IgD-negative memory B cell (primary cell): ENCODE measurements at regions not wholly inside any gene's neighbourhood (a gene's known extent, or its start where the extent isn't known, plus 50 kb on each side); places are given as distances from the start of the nearest gene placed in this dataset.

Source experiments
- H3K27ac Mint-ChIP-seq, 3 donors: one replicate each; pipeline ENCODE4 v1.8.0; 2020 to 2022; ENCODE audit warnings: mild to moderate bottlenecking in 3 of 3, mixed read lengths in 3 of 3, moderate library complexity in 1 of 3
- H3K27me3 Mint-ChIP-seq: one replicate; pipeline ENCODE4 v1.8.0; 2021; ENCODE audit warnings: mixed read lengths
- H3K36me3 Mint-ChIP-seq: one replicate; pipeline ENCODE4 v1.8.0; 2020; ENCODE audit warnings: mild to moderate bottlenecking, mixed read lengths
- H3K4me1 Mint-ChIP-seq, 3 donors: one replicate each; pipeline ENCODE4 v1.8.0; 2020 to 2022; ENCODE audit warnings: mixed read lengths in 3 of 3, mild to moderate bottlenecking in 1 of 3
- H3K4me3 Mint-ChIP-seq, 4 donors: one replicate each; pipeline ENCODE4 v1.8.0; 2020 to 2022; ENCODE audit warnings: mild to moderate bottlenecking in 4 of 4, mixed read lengths in 4 of 4, moderate library complexity in 3 of 4
- H3K9me3 Mint-ChIP-seq, 3 donors: one replicate each; pipeline ENCODE4 v1.8.0; 2020 to 2021; ENCODE audit warnings: mixed read lengths in 3 of 3, mild to moderate bottlenecking in 1 of 3

DNA sequence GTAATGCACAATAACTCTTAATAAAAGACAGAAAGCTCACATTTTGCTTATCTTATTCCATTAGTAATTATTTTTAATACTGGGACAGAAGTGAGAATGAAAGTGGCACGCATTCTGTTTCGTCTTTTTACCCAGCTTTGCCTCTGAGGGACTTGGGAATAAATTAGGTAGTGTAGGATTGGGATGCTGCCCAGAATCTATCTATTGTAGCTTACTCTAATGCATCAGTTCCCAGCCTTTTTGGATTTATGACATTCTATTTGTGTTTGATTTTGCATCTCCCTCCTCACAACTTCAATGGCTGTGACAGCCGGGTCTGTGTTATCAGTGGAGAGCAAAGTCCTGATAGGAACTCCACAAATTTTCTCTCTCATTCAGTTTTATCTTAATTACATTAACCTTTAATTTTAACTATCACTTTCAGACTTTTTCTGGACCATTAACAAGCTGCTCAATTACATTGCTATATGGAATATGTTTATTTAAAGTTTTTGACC lies 62.9 kb upstream of the TULP4 start:
- H3K9me3 Mint-ChIP-seq, result no peaks in the 10 kb centered on the region
- H3K4me3 Mint-ChIP-seq, result no peak overlapping the region
- H3K36me3 Mint-ChIP-seq, result peaks cover 5% of the 10 kb centered on the region
- no peak overlapping the region for H3K27ac Mint-ChIP-seq
- peaks cover 14 to 18% (median 17%) of the 10 kb centered on the region in 3 donors for H3K4me1 Mint-ChIP-seq
- H3K27me3 Mint-ChIP-seq, result no peaks in the 10 kb centered on the region

DNA sequence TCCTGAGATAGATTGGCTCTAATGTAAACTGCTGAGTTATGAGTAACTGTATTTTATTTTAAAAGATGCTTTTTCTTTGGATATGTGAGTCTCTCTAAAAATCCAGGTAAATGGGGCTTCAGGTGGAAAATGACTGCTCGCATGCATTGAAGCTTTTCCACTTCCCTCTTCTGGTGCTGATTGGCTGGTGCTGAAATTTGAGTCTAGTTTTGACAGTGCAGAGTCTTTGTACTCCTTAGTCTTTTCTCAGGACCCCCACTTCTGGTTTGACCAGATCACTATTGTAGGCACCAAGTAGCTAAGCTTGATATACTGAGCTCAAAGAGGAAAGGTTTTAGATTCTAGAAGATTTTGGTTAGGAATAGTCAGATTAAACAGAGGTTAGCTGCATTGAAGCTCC lies 60.7 kb upstream of the TULP4 start:
- Mint-ChIP-seq H3K4me1 (peaks cover 15 to 19% (median 15%) of the 10 kb centered on the region in 3 donors), H3K27me3 (no peaks in the 10 kb centered on the region), H3K27ac (no peak overlapping the region), H3K4me3 (no peak overlapping the region), H3K36me3 (peaks cover 2% of the 10 kb centered on the region), H3K9me3 (no peaks in the 10 kb centered on the region)

DNA sequence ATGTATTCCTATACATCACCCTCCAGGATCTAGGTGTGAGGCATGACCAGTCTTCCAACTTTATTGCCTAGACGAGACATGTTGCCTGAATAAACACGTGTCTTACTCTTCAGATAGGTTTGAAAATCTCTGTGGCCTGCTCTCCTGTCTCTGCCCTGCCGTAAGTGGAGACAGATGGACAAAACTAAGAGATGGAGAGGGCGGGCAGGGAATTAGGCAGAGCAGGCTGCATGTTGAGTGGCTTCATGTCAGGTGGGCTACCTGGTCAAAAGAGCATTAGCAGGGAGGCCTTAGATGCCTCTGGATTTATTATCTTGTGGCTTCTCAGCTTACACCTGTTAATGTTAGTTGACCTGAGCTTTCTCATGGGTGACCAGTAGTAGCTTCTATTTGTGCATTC lies 59.0 kb upstream of the TULP4 start:
- H3K36me3 Mint-ChIP-seq, result peaks cover 10% of the 10 kb centered on the region
- peaks cover 18 to 23% (median 20%) of the 10 kb centered on the region in 3 donors for H3K4me1 Mint-ChIP-seq
- H3K9me3 Mint-ChIP-seq, result no peaks in the 10 kb centered on the region
- H3K4me3 Mint-ChIP-seq, result no peak overlapping the region
- no peaks in the 10 kb centered on the region for H3K27me3 Mint-ChIP-seq
- H3K27ac Mint-ChIP-seq, result peak overlapping the region in 1 of 3 donors; percentile 95

DNA sequence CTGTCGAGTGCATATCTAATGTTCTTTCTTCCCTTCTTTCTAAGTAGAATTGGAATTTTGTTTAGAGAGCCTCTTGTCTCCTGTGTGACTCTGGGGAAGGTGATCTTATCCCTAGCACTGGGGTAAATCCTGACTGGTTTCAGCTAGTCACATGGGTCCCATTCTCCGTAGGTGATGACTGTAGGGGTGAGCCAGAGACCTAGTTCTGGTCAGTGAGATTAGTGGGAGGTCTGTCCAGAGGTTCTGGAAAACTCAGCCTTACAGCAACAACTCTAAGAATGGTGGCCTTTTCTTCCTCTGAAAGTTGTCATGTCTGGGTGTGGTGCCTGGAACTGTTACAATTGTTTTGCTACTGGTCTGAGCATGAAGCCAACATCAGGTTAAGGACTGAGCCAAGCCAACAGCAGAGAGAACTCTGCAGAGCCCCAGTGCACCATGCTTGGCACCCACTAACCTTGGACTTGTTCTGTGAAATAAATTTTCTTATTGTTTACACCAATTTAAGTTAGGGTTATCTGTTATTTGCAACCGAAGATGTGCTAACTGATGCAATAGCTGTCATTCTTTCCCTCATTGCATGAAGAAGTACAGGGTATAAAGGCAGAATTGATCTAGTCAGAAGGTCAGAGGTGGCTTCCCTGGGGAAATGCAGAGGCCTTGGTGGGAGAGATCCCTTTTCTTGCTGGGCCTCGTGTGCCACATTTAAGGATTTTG lies 56.8 kb upstream of the TULP4 start:
- H3K4me3 Mint-ChIP-seq, result no peak overlapping the region
- H3K36me3 Mint-ChIP-seq, result peaks cover 10% of the 10 kb centered on the region
- peaks cover 23 to 29% (median 24%) of the 10 kb centered on the region in 3 donors for H3K4me1 Mint-ChIP-seq
- H3K27me3 Mint-ChIP-seq, result no peaks in the 10 kb centered on the region
- H3K9me3 Mint-ChIP-seq, result no peaks in the 10 kb centered on the region
- no peak overlapping the region for H3K27ac Mint-ChIP-seq

DNA sequence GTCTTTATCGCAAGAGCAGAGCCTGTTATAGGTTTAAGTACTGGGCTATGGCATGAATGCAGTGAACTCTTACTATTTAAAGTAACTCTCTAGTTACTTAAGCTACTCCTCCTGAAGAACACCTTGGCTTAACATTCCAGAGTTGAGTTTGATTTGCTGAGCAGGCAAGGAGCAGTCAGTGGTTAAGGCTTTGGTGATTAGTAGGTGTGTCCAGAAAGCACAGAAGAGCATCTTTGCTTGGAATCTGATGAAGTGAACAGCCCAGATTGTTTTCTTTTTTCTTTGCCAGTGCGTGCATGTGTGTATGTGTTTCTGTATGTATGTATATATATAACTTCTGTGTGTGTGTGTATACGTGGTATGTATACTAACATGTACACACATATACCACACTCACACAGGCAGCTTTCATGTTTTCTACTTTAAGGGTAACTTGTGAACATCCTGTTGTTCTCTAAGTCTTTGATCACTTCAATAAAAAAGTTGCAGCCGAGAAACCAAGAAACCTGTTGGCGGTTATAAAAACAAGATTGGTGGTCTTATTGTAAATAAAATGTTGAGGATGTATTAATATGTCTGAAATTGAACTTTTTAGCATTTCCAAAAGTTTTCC lies 56.2 kb upstream of the TULP4 start:
- Mint-ChIP-seq H3K4me1 (peaks cover 21 to 29% (median 23%) of the 10 kb centered on the region in 3 donors), H3K4me3 (no peak overlapping the region)

DNA sequence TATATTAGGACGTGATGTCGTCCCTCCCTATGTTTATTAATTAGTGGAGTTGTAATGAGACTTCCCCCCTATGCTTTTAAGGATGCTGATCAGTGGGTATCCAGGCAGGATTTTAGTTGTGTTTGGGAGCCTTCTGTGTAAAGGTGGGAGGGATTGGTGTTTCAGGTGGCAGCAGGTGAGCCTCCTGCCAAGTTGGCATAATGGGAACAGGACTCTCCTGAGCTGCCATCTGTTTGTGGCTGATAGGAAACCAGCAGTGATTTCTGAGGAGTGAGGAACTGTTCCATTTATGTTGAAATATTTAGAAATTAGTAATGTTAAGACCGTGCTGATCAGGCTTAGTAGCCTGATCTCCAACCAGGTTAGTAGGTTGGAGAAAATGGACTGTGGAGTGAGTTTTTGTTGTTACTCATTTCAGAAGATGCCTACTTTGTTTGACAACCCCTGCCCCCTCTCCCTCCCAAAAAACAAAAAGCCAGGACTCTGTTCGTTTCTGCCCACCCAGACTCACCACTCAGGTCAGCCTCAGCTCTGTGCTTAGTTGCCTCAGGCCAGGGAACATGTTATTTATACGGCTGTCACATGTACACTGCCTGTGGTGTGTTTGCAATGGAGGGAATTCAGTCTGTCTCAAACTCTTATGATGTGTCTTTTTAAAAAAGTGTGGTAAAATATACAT lies 55.4 kb upstream of the TULP4 start:
- no peak overlapping the region for H3K4me3 Mint-ChIP-seq
- H3K27me3 Mint-ChIP-seq, result no peaks in the 10 kb centered on the region
- no peaks in the 10 kb centered on the region for H3K9me3 Mint-ChIP-seq
- peaks cover 10% of the 10 kb centered on the region for H3K36me3 Mint-ChIP-seq
- H3K4me1 Mint-ChIP-seq, result peaks cover 15 to 24% (median 23%) of the 10 kb centered on the region in 3 donors
- peak overlapping the region in 1 of 3 donors; percentile 13 for H3K27ac Mint-ChIP-seq

More for the DNA sequence above, 56.2 kb upstream of the TULP4 start:
- H3K27me3 Mint-ChIP-seq, result no peaks in the 10 kb centered on the region
- H3K36me3 Mint-ChIP-seq, result peaks cover 10% of the 10 kb centered on the region
- no peak overlapping the region for H3K27ac Mint-ChIP-seq
- H3K9me3 Mint-ChIP-seq, result no peaks in the 10 kb centered on the region

DNA sequence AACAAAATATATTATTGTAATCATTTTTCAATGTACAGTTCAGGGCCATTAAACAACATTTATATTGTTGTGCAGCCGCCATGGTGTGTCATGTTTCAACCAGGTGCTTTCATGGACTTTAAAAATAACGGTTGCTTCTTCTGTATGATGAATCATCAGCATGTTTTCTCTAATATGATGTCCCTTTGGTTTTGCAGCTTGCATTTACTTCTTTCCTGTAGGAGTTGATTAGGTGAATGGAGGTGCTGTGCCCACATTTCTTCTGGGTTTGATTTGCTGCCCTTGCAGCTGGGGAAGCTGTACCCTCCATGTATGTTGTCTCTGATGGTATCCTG lies 54.9 kb upstream of the TULP4 start:
- H3K27me3 Mint-ChIP-seq, result no peaks in the 10 kb centered on the region
- H3K27ac Mint-ChIP-seq, result no peak overlapping the region
- peaks cover 15 to 23% (median 23%) of the 10 kb centered on the region in 3 donors for H3K4me1 Mint-ChIP-seq
- no peaks in the 10 kb centered on the region for H3K9me3 Mint-ChIP-seq
- H3K4me3 Mint-ChIP-seq, result peak overlapping the region in 2 of 4 donors; percentile 21 to 48
- H3K36me3 Mint-ChIP-seq, result peaks cover 10% of the 10 kb centered on the region

DNA sequence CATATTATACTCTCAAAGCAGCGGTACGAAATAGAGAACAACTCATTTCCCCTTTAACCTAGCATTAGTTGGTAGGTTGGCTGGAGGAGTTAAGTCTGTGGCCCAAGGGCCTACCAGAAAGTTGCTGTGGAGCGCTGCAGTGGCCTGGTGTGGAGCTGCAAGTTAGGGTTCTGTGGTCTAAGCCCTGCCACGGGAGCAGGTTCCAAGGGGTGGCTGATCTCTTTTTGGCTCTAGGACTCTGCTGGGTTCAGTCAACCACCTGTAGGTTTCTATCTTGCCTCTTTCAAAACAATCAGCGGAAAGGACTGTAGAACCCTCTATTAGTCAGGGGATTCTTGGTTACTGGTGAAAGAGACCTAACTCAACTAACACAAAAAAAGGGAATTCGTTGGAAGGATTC lies 54.5 kb upstream of the TULP4 start:
- Mint-ChIP-seq H3K9me3 (no peaks in the 10 kb centered on the region), H3K4me3 (peak overlapping the region in 2 of 4 donors; percentile 47 to 48), H3K27me3 (no peaks in the 10 kb centered on the region), H3K4me1 (peaks cover 16 to 23% (median 23%) of the 10 kb centered on the region in 3 donors), H3K36me3 (peaks cover 10% of the 10 kb centered on the region), H3K27ac (no peak overlapping the region)

DNA sequence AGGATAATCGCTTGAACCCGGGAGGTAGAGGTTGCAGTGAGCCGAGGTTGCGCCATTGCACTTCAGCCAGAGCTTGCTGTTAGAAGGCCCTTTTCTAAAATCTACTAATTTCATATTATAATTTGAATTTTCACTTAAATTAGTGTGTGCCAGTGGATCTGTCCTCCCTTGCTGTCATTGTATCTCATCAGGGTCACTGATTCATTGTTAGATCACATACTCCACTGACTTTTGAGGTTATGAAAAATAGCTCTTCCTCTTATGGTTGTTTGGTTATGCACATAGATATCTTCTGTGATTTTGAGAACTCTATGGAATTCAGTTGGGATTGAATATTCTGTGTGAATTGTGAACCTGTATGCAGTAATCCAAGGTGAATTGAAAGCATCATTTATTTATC lies 53.1 kb upstream of the TULP4 start:
- no peaks in the 10 kb centered on the region for H3K27me3 Mint-ChIP-seq
- no peak overlapping the region for H3K4me3 Mint-ChIP-seq
- H3K4me1 Mint-ChIP-seq, result peaks cover 19 to 21% (median 20%) of the 10 kb centered on the region in 3 donors
- H3K36me3 Mint-ChIP-seq, result peaks cover 11% of the 10 kb centered on the region
- H3K27ac Mint-ChIP-seq, result no peak overlapping the region
- no peaks in the 10 kb centered on the region for H3K9me3 Mint-ChIP-seq

DNA sequence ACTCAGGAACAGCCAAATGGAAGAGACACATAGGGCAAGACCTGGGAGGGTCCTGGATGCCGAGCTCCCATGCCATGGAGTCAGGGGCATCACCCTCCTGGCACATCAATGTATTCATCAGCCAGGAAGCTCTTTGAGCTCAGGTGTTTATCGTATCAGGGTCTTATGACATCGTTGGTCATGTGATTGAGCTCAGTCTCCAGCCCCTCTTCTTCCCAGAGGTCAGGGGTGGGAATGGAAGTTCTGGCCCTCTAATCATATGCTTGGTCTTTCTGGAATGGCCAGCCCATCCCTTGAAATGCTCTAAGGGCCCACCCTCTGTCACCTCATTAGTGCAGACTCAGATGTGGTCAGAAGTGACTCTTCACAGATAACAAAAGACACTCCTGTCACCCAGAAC lies 52.4 kb upstream of the TULP4 start:
- peaks cover 18 to 20% (median 19%) of the 10 kb centered on the region in 3 donors for H3K4me1 Mint-ChIP-seq
- peaks cover 11% of the 10 kb centered on the region for H3K36me3 Mint-ChIP-seq
- H3K27me3 Mint-ChIP-seq, result no peaks in the 10 kb centered on the region
- no peaks in the 10 kb centered on the region for H3K9me3 Mint-ChIP-seq
- H3K27ac Mint-ChIP-seq, result no peak overlapping the region
- H3K4me3 Mint-ChIP-seq, result no peak overlapping the region

DNA sequence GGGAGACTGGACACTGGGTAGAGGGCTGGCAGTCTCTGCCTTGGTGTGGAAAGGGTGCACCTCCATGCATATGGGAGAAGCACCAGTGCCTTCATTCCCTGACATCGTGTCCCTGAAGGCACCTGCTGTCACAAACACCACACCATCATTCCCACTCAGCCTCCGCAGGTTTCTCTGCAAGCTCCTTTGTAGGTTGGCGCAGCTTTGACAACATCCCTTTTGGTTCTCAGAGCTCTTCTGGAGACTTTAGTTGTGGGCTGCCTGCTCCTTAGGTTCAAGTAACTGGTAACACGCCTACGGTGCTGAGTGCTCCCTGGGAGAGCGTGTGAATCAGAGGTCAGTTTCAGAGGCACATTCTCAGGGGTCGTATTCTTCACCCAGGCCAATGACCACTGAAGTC lies 50.2 kb upstream of the TULP4 start:
- Mint-ChIP-seq H3K36me3 (peaks cover 11% of the 10 kb centered on the region), H3K9me3 (no peaks in the 10 kb centered on the region), H3K27ac (no peak overlapping the region), H3K4me1 (peaks cover 13 to 18% (median 18%) of the 10 kb centered on the region in 3 donors), H3K4me3 (no peak overlapping the region), H3K27me3 (no peaks in the 10 kb centered on the region)
